Sigmoid colon (tissue), 6 donors: ENCODE measurements at regions not wholly inside any gene's neighbourhood (a gene's known extent, or its start where the extent isn't known, plus 50 kb on each side); places are given as distances from the start of the nearest gene placed in this dataset.

Experiments
- DNase-seq: peaks from one replicate; pipeline ENCODE4 v3.0.0-alpha.2; 2019
- H3K27ac ChIP-seq, 4 donors: fragments of 200-600 bp; sonication (generic); one replicate each; pipeline ENCODE4 v1.5.1; 2016 to 2019; ENCODE audit warnings: mild to moderate bottlenecking in 1 of 4
- H3K27me3 ChIP-seq, 3 donors: fragments of 200-600 bp; sonication (generic); one replicate each; pipeline ENCODE4 v1.5.1; 2019; ENCODE audit warnings: mild to moderate bottlenecking in 1 of 3
- H3K36me3 ChIP-seq, 4 donors: fragments of 200-600 bp; sonication (generic); one replicate each; pipeline ENCODE4 v1.5.1; 2016 to 2019
- H3K4me1 ChIP-seq, 4 donors: fragments of 200-600 bp; sonication (generic); one replicate each; pipeline ENCODE4 v1.5.1; 2017 to 2019
- H3K4me3 ChIP-seq, 4 donors: fragments of 200-600 bp; sonication (generic); one replicate each; pipeline ENCODE4 v1.5.1; 2017 to 2019; ENCODE audit warnings: mild to moderate bottlenecking in 2 of 4, moderate library complexity in 1 of 4
- H3K9me3 ChIP-seq, 4 donors: fragments of 200-600 bp in 3 of 4; sonication (generic) in 3 of 4; one replicate each; pipeline versions ENCODE4 v1.5.1 to v1.6.1; 2013 to 2019
- EP300 ChIP-seq, 4 donors: sonication (generic); formaldehyde crosslinking; IDR thresholded peaks; one replicate each; pipeline ENCODE4 v1.6.1; 2017; ENCODE audit warnings: antibody characterized with exemption in 4 of 4
- POLR2A ChIP-seq, 2 donors: fragments of 450-650 bp; IDR thresholded peaks; one replicate each; pipeline ENCODE4 v1.6.1; 2016; ENCODE audit warnings: antibody characterized with exemption in 2 of 2, mild to moderate bottlenecking in 2 of 2, moderate library complexity in 2 of 2
- POLR2AphosphoS5 ChIP-seq, 4 donors: sonication (generic); formaldehyde crosslinking; IDR thresholded peaks; one replicate each; pipeline ENCODE4 v1.6.1; 2017; ENCODE audit warnings: antibody characterized with exemption in 4 of 4
- WGBS, 2 donors: extraction: QIAGEN DNeasy Blood & Tissue Kit; methylation state at CpG; one replicate each; pipeline ENCODE4 v1.1.7; 2013; 5-methylcytosine and 5-hydroxymethylcytosine counted together
- intact Hi-C: fragments of 100-400 bp; cut with DNase I; formaldehyde crosslinking; loops from one replicate; pipeline ENCODE4 v1.15.1; 2023
- TF ChIP-seq, protein P1 (sequence below), 4 experiments: fragments of 450-650 bp in 3 of 4; fragments of 200-600 bp in 1 of 4; IDR thresholded peaks; one replicate each; pipeline ENCODE4 v1.5.1; 2016 to 2019; ENCODE audit warnings: antibody characterized with exemption in 4 of 4, mild to moderate bottlenecking in 3 of 4, moderate library complexity in 2 of 4
- donor health status: healthy with polysubstance abuse.
- donor health status: healthy.

DNA sequence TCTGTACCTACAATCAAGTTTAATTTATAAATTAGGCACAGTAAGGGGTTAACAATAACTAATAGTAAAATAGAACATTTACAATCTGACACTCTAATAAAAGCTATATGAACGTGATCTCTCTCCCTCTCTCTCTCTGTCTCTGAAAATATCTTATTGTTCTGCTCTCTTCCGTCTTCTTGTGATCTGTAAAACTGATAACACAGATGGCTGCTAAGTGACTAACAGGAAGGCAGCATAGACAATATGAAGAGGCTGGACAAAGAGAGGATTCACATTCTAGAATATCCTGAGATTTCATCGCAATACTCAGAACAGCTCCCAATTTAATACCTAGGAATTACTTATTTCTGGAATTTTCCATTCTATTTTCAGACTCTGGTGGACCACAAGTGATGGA is 827.2 kb downstream of the FLRT2 start:
- H3K9me3 ChIP-seq, result no peaks in the 10 kb centered on the region
- no peak overlapping the region for H3K4me3 ChIP-seq
- H3K4me1 ChIP-seq, result no peaks in the 10 kb centered on the region
- no peaks in the 10 kb centered on the region for H3K36me3 ChIP-seq
- no peak overlapping the region for H3K27ac ChIP-seq
- no peaks in the 10 kb centered on the region for H3K27me3 ChIP-seq
- DNase-seq, result no peak
- 59 to 69% methylated on average over 3 of the region's 3 CpGs for WGBS, 2 donors
- TF ChIP-seq POLR2AphosphoS5 (IDR thresholded peaks at IDR 0.05) (no peak), EP300 (IDR thresholded peaks at IDR 0.05) (no peak), POLR2A (IDR thresholded peaks at IDR 0.05) (no peak)
- TF ChIP-seq, protein P1, sequence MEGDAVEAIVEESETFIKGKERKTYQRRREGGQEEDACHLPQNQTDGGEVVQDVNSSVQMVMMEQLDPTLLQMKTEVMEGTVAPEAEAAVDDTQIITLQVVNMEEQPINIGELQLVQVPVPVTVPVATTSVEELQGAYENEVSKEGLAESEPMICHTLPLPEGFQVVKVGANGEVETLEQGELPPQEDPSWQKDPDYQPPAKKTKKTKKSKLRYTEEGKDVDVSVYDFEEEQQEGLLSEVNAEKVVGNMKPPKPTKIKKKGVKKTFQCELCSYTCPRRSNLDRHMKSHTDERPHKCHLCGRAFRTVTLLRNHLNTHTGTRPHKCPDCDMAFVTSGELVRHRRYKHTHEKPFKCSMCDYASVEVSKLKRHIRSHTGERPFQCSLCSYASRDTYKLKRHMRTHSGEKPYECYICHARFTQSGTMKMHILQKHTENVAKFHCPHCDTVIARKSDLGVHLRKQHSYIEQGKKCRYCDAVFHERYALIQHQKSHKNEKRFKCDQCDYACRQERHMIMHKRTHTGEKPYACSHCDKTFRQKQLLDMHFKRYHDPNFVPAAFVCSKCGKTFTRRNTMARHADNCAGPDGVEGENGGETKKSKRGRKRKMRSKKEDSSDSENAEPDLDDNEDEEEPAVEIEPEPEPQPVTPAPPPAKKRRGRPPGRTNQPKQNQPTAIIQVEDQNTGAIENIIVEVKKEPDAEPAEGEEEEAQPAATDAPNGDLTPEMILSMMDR (IDR thresholded peaks at IDR 0.05), result no peak
- intact Hi-C loops, result no loop called here

DNA sequence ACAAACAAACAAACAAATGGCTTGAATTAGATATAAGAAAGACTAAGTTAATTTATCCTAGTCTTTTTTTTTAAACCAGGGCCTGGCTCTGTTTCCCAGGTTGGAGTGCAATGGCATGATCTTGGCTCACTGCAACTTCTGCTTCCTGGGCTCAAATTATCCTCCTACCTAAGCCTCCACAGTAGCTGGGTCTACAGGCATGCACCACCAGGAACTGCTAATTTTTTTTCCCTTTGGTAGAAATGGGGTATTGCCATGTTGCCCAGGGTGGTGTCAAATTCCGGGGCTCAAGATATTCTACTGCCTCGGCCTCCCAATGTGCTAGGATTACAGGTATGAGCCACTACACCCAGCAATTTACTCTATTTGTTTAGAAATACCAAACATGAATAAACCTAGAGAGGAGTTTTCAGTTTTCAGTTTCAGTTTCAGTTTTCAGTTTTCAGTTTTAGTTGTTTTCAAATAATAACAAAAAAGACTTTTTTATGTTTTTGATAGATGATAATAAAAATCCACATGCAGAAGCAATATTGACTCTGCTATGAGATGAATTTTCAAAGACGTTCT is 817.0 kb downstream of the FLRT2 start:
- intact Hi-C loops, result no loop called here
- H3K9me3 ChIP-seq, result no peaks in the 10 kb centered on the region
- WGBS, 2 donors, result 31 to 59% methylated on average over 3 of the region's 3 CpGs
- H3K4me3 ChIP-seq, result no peak overlapping the region
- no peaks in the 10 kb centered on the region for H3K36me3 ChIP-seq
- no peak overlapping the region for H3K27ac ChIP-seq
- DNase-seq, result no peak
- TF ChIP-seq EP300 (IDR thresholded peaks at IDR 0.05) (no peak), POLR2AphosphoS5 (IDR thresholded peaks at IDR 0.05) (no peak), POLR2A (IDR thresholded peaks at IDR 0.05) (no peak)
- TF ChIP-seq, protein P1 (IDR thresholded peaks at IDR 0.05), result no peak
- H3K27me3 ChIP-seq, result no peaks in the 10 kb centered on the region
- no peaks in the 10 kb centered on the region for H3K4me1 ChIP-seq

DNA sequence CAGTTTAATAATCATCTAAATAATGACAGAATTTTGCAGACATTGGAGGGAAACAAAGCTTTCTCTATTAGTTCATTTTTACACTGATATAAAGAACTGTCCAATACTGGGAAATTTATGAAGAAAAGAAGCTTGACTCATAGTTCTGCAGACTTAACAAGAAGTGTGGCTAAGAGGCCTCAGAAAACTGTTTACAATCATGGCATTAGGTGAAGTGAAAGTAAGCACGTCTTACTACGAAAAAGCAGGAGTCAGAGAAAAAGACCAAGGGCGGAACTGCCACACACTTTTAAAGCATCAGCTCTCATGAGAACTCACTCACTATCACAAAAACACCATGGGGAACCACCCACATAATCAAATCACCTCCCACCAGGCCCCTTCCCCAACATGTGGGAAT is 804.4 kb downstream of the FLRT2 start:
- H3K9me3 ChIP-seq, result no peaks in the 10 kb centered on the region
- no peaks in the 10 kb centered on the region for H3K36me3 ChIP-seq
- 69 to 73% methylated on average over 3 of the region's 3 CpGs for WGBS, 2 donors
- intact Hi-C loops, result no loop called here
- H3K27me3 ChIP-seq, result no peaks in the 10 kb centered on the region
- no peak for TF ChIP-seq POLR2A (IDR thresholded peaks at IDR 0.05)
- TF ChIP-seq, protein P1 (IDR thresholded peaks at IDR 0.05), result no peak
- no peak for TF ChIP-seq POLR2AphosphoS5 (IDR thresholded peaks at IDR 0.05)
- TF ChIP-seq EP300 (IDR thresholded peaks at IDR 0.05), result no peak
- no peak overlapping the region for H3K4me3 ChIP-seq
- H3K27ac ChIP-seq, result no peak overlapping the region
- H3K4me1 ChIP-seq, result no peaks in the 10 kb centered on the region
- DNase-seq, result no peak

DNA sequence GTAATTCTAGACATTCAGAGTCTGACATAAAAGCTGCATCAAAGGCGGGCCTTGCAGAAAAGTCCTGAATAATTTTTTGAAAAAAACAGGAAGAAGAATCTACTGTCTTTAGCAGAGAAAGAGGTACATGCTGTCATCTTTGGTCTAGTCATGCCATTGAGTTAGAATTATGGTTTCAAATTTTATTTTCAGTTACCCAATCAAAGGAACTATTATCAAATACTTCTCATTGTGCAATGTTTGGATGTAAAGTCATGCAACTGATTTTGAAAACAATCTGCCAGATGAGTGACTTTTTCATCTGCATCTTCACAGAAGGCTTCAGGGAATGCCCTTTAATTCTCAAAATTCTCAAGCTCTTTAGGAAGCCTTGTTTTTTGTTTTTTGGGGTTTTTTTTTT is 803.5 kb downstream of the FLRT2 start:
- H3K36me3 ChIP-seq, result no peaks in the 10 kb centered on the region
- WGBS, 2 donors, result 81 to 84% methylated on average over 1 of the region's 1 CpG
- H3K27me3 ChIP-seq, result no peaks in the 10 kb centered on the region
- intact Hi-C loops, result no loop called here
- no peak overlapping the region for H3K4me3 ChIP-seq
- H3K4me1 ChIP-seq, result no peaks in the 10 kb centered on the region
- H3K9me3 ChIP-seq, result no peaks in the 10 kb centered on the region
- no peak for DNase-seq
- TF ChIP-seq POLR2AphosphoS5 (IDR thresholded peaks at IDR 0.05) (no peak), POLR2A (IDR thresholded peaks at IDR 0.05) (no peak)
- TF ChIP-seq, protein P1 (IDR thresholded peaks at IDR 0.05), result no peak
- H3K27ac ChIP-seq, result no peak overlapping the region

DNA sequence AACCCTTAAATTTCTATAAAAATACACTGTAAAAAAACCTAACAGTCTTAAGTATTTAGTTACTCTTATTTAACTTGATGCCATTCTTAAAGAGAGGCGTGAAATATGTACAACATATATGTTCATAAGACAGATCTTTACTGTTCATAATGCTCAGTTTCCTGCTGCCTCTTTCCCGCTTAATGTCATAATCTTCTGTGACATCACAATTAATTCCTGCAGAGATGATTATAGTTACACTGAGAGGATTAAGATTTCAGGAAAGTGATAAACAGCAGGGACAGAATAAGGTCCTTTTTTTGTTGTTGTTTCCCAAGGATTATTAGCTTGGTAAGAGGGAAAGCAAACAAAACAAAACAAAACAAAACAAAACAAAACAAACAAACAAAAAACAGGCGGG is 801.4 kb downstream of the FLRT2 start:
- intact Hi-C loops, result no loop called here

More for the DNA sequence above, 801.4 kb downstream of the FLRT2 start:
- Histone ChIP-seq H3K4me1 (no peaks in the 10 kb centered on the region), H3K36me3 (no peaks in the 10 kb centered on the region), H3K27ac (no peak overlapping the region), H3K9me3 (no peaks in the 10 kb centered on the region), H3K4me3 (no peak overlapping the region), H3K27me3 (no peaks in the 10 kb centered on the region)
- no peak for DNase-seq
- 67 to 80% methylated on average over 3 of the region's 3 CpGs for WGBS, 2 donors
- TF ChIP-seq POLR2AphosphoS5 (IDR thresholded peaks at IDR 0.05), result no peak
